ENCODE measurements at regions not wholly inside any gene's neighbourhood (a gene's known extent, or its start where the extent isn't known, plus 50 kb on each side); places are given as distances from the start of the nearest gene placed in this dataset.
"Not testable (repeated sequence)": the region's sequence is repeated elsewhere in the genome, so short reads cannot be mapped to it uniquely, and the experiment has no call there.

- 47 to 54% methylated on average over 1 of the region's 1 CpG for WGBS, 2 donors
- no peaks in the 10 kb centered on the region for H3K36me3 ChIP-seq (ENCODE audit: low read depth, missing control alignments)
- no peaks in the 10 kb centered on the region for H3K9me3 ChIP-seq
- intact Hi-C loops (cut with DNase I; ENCODE audit: low total_unique reads), result no loop called here
- no peak overlapping the region for H3K27ac ChIP-seq
- no peaks in the 10 kb centered on the region for H3K4me1 ChIP-seq
- TF ChIP-seq CTCF (IDR thresholded peaks at IDR 0.05) (no peak), POLR2A (IDR thresholded peaks at IDR 0.05) (no peak)
- no peaks in the 10 kb centered on the region for H3K27me3 ChIP-seq
- no peak overlapping the region for H3K4me3 ChIP-seq
- no peak for DNase-seq
These were observed 88.3 kb upstream of the MYRIP start for GRCh38 chr3:39721076-39721475.

- H3K4me1 ChIP-seq, result no peaks in the 10 kb centered on the region
- 50 to 73% methylated on average over 1 of the region's 1 CpG for WGBS, 2 donors
- no peaks in the 10 kb centered on the region for H3K27me3 ChIP-seq
- intact Hi-C loops (cut with DNase I; ENCODE audit: low total_unique reads), result no loop called here
- TF ChIP-seq CTCF (IDR thresholded peaks at IDR 0.05) (no peak), POLR2A (IDR thresholded peaks at IDR 0.05) (no peak)
- no peak overlapping the region for H3K27ac ChIP-seq
- no peaks in the 10 kb centered on the region for H3K9me3 ChIP-seq
- DNase-seq, result no peak
- H3K4me3 ChIP-seq, result no peak overlapping the region
- H3K36me3 ChIP-seq (ENCODE audit: low read depth, missing control alignments), result no peaks in the 10 kb centered on the region
These were observed 85.1 kb upstream of the MYRIP start for GRCh38 chr3:39724233-39724846.

- intact Hi-C loops (cut with DNase I; ENCODE audit: low total_unique reads), result no loop called here
- Histone ChIP-seq H3K27me3 (no peaks in the 10 kb centered on the region), H3K27ac (no peak overlapping the region), H3K4me1 (no peaks in the 10 kb centered on the region), H3K4me3 (no peak overlapping the region), H3K9me3 (no peaks in the 10 kb centered on the region), H3K36me3 (ENCODE audit: low read depth, missing control alignments) (no peaks in the 10 kb centered on the region)
- no peak for DNase-seq
- TF ChIP-seq CTCF (IDR thresholded peaks at IDR 0.05) (no peak), POLR2A (IDR thresholded peaks at IDR 0.05) (no peak)
- 84 to 95% methylated on average over 1 of the region's 1 CpG for WGBS, 2 donors
These were observed 84.1 kb upstream of the MYRIP start for GRCh38 chr3:39725321-39725720.

GRCh38 chr3:39727415-39727814 lies 82.0 kb upstream of the MYRIP start:
- DNase-seq, result no peak
- no peak overlapping the region for H3K4me3 ChIP-seq
- TF ChIP-seq CTCF (IDR thresholded peaks at IDR 0.05) (no peak), POLR2A (IDR thresholded peaks at IDR 0.05) (no peak)
- H3K27ac ChIP-seq, result no peak overlapping the region
- H3K36me3 ChIP-seq (ENCODE audit: low read depth, missing control alignments), result no peaks in the 10 kb centered on the region
- no peaks in the 10 kb centered on the region for H3K4me1 ChIP-seq
- no peaks in the 10 kb centered on the region for H3K27me3 ChIP-seq
- 68 to 72% methylated on average over 3 of the region's 3 CpGs for WGBS, 2 donors
- H3K9me3 ChIP-seq, result no peaks in the 10 kb centered on the region
- intact Hi-C loops (cut with DNase I; ENCODE audit: low total_unique reads), result no loop called here

GRCh38 chr3:39733804-39734203 lies 75.6 kb upstream of the MYRIP start:
- DNase-seq, result no peak
- no peaks in the 10 kb centered on the region for H3K9me3 ChIP-seq
- intact Hi-C loops (cut with DNase I; ENCODE audit: low total_unique reads), result no loop called here
- no peaks in the 10 kb centered on the region for H3K36me3 ChIP-seq (ENCODE audit: low read depth, missing control alignments)
- no peaks in the 10 kb centered on the region for H3K4me1 ChIP-seq
- TF ChIP-seq CTCF (IDR thresholded peaks at IDR 0.05) (no peak), POLR2A (IDR thresholded peaks at IDR 0.05) (no peak)
- no peak overlapping the region for H3K4me3 ChIP-seq
- no peak overlapping the region for H3K27ac ChIP-seq
- no peaks in the 10 kb centered on the region for H3K27me3 ChIP-seq
- 91 to 94% methylated on average over 3 of the region's 3 CpGs for WGBS, 2 donors

- H3K4me3 ChIP-seq; H3K4me1 ChIP-seq; intact Hi-C loops (cut with DNase I; ENCODE audit: low total_unique reads); H3K27me3 ChIP-seq; H3K36me3 ChIP-seq (ENCODE audit: low read depth, missing control alignments); H3K9me3 ChIP-seq; H3K27ac ChIP-seq; DNase-seq: not testable (repeated sequence)
- 63 to 86% methylated on average over 1 of the region's 1 CpG for WGBS, 2 donors
These were observed 69.8 kb upstream of the MYRIP start for GRCh38 chr3:39739658-39740057.
